Epithelial cell of prostate (primary cell): ENCODE measurements at regions not wholly inside any gene's neighbourhood (a gene's known extent, or its start where the extent isn't known, plus 50 kb on each side); places are given as distances from the start of the nearest gene placed in this dataset.
A peak's percentile ranks its signal among the peaks of the same experiment; 100 is the strongest.

ENCODE experiments used
- DNase-seq: peaks from one replicate; pipeline ENCODE4 v3.0.0-alpha.2; 2011; ENCODE audit warnings: low read depth, low spot score
- H3K27ac ChIP-seq: fragments of 450-650 bp; 2 replicates; pipeline ENCODE4 v1.5.1; 2017; ENCODE audit warnings: mild to moderate bottlenecking

DNA sequence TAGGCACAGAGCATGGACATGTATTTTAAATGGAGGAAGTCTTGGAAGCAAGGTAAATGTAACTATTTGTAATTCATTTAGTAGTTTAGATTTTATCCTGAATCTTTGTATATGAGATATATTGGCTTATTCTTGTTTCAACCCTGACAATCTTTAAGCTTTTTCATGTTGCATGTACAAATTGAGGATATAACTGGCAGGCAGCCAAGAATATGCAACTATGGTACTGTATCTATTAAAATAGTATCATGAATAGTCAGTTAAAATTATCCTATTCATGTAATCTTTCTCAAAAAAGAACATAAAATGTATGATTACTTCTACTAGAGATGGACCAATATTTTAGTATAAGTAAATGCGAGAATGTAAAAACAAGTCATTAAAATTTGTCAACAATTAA lies 1141.5 kb downstream of the PCDH18 start:
- no peak for DNase-seq
- no peak overlapping the region for H3K27ac ChIP-seq

DNA sequence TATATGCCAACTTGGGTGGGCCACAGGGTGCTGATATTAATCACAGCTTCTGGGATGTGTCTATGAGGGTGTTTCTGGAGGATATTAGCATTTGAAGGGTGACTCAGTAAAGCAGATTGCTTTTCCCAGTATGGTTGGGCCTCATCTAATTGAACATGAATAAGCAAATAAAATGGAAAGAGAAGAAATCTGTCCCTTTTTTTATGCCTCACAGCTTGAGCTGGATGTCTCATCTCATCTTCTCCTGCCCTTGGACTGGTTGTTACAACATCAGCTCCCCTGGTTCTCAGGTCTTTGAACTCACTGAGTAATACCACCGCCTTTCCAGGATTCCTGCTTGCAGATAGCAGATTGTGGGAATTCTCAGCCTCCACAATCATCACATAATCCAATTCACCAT lies 1149.2 kb downstream of the PCDH18 start:
- DNase-seq = no peak
- H3K27ac ChIP-seq = no peak overlapping the region

DNA sequence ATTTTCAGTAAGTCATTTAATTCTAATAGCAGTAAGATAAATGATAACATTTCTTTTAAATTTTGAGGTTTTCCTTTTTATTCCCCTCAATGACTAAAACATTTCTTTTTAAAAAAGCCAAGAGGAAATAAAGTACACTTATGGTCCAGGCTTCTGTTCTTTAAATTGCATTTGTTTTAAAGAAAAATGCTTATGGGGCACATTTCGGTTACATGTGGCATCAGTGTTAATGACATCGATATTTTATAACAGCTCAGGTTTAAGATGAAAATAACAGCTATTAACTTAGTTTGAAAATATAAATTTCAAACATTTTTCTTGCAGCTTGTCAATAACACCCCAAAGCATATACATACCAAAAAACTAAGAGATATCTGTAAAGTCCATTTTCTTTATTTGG lies 1161.1 kb downstream of the PCDH18 start:
- DNase-seq = no peak
- no peak overlapping the region for H3K27ac ChIP-seq

DNA sequence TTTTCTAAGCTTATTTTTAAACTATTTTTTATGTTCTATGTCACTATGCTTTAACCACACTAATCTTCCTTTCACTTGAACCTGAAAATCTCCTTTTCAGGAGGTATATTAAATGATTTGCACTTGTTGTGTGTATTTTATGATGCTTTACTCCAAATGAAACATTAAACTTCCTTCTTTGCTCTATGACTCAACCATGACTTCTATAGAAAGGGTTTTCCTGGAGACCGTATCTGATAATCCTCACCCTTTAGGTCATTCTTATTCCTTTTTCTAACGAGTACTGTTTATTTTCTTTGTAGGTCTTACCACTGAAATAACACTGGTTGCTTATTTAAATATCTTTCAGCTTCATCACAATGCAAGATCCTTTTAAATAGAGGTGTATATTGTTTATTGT lies 1163.2 kb downstream of the PCDH18 start:
- H3K27ac ChIP-seq = no peak overlapping the region
- peak; percentile 8 for DNase-seq

DNA sequence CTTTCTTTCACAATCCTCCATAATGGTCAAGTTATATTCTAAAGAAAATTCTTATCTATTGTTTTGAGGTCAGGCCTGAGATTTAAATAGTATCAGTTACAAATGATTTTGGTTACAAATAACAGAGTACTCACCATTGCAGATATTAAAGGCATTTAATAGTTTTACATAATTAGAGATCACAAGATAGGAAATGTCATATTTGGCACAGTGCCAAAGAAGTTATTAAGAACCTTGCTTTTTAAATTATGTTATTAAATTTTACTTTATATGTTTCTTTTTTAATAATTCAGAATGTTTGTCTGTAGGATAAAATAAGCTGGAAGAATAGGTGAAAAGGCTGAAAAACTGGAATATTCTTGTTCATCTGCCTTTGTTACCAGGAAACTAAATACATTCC lies 1174.7 kb downstream of the PCDH18 start:
- H3K27ac ChIP-seq = no peak overlapping the region
- DNase-seq = no peak

DNA sequence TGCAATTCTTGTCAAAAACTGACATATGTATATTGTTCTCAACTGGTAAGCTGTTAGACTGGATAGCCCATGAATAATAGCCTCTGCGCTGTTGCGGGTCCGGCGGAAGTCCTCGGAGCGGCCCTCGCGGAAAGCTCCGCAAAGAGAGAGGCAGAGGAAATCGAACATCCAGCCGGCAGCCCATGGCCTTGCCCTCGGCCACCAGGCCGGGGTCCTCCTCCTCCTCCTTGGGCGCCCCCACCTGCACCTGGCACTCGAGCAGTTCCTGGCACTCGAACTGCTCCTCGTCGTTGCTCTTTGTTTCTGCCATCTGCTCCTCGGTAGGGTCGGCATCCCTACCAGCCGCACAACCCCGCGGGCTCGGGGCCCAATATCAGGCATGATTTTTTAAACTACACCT lies 1176.3 kb downstream of the PCDH18 start:
- no peak for DNase-seq
- no peak overlapping the region for H3K27ac ChIP-seq

DNA sequence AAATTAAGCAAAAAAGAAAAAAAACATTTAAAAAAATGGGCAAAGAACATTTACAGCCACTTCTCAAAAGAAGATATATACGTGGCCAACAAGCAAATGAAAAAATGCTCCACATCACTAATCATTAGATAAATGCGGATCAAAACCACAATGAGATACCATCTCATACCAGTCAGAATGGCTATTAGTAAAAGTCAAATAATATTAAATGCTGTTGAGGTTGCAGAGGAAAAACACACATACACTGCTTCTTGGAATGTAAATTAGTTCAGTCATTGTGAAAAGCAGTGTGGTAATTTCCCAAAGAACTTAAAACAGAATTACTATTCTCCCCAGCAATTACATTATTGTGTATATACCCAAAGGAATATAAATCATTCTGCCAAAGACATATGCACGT lies 1189.0 kb downstream of the PCDH18 start:
- no peak for DNase-seq
- no peak overlapping the region for H3K27ac ChIP-seq

DNA sequence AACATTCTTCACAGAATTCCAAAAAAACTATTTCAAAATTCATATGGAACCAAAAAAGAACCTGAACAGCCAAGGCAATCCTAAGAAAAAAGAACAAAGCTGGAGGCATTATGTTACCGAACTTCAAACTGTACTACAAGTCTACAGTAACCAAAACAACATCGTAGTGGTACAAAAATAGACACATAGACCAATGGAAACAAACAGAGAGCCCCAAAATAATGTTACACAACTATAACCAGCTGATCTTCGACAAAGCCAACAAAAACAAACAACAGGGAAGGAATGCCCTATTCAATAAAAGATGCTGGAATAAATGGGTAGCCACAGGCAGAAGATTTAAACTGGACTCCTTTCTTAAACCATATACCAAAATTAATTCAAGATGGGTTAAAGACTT lies 1189.6 kb downstream of the PCDH18 start:
- H3K27ac ChIP-seq = no peak overlapping the region
- no peak for DNase-seq

DNA sequence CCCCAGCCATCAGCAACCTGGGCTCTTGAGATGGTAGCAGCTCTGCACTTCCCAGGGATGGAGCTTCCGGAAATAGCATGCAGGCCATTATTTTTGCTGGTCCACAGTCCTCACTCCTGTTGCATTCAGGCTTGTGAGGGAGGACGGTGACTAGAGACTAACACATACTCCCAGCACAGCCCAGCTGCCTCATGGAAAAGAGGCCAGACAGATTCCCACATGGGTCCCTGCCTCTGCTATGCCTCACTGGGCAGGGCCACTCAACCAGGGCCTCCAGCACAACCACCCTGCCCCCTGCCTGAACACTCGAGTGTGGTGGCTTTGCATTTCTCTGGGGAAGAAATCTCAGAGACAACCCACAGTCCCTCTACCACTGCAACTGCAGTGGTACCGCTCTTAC lies 1195.1 kb downstream of the PCDH18 start:
- no peak for DNase-seq
- H3K27ac ChIP-seq = no peak overlapping the region

DNA sequence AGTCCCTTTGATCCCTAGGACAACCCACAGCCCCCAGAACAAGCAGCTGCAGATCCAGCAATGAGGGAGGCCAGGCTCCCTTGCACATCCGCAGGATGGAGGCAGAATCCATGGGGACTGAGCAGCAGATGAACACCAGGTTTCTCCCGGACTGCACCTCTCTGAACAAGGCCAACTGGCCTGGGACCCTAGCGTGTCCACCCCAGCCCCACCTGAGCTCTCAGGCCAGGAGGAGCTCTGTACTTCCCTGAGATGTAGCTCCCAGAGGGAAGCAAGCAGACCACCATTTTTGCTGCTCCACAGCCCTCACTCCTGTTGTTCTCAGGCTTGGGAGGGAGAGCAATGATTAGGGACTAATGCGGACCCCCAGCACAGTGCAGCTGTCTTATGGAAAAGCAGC lies 1195.8 kb downstream of the PCDH18 start:
- DNase-seq = no peak
- H3K27ac ChIP-seq = no peak overlapping the region

DNA sequence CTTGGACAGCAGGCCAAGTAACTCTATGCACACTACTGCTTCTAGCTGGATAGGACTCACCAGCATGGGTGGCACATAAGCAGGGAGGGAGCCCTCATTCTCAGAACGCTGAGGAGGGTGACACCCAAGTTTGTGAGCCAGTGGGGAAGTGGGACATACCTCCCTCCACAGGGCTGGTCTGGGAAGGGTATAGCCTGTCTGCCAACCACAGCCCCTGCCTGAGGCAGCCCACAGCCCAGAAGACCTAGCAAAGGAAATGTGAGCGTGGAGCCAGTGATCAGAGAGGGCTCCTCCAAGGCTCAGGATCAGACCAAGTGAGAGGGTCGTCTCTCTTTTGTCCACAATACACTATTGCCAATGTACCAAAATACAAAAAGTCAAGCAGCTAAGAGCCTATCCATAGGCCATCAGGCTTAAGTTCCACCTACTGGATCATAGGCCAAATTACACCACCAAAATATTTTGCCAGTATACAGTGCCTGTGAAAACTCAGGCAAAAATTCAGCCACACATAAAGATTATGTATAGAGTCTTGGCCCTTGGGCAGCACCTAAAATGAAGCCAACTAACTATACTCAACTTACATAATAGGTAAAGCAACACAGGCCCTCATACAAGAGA lies 1203.1 kb downstream of the PCDH18 start:
- DNase-seq = no peak
- H3K27ac ChIP-seq = no peak overlapping the region

DNA sequence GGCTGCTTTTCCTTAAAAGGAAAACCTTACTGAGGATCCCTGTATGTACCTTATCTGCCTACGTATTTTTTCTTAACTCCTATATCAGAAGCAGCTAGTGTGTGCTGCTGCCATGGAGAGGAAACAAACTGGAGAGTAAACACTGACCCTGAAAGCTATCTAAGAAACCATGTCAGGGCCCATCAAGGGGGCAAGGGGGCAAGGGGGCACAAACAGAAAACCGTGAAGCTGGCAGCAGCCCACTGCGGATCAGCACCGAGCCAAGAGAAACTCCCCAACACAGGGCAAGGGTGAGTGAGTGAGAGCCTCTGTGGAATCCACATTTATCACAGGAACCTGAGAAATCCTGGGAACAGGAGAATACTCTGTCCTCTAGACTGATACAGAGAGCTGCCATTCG lies 1204.2 kb downstream of the PCDH18 start:
- DNase-seq = no peak
- no peak overlapping the region for H3K27ac ChIP-seq

DNA sequence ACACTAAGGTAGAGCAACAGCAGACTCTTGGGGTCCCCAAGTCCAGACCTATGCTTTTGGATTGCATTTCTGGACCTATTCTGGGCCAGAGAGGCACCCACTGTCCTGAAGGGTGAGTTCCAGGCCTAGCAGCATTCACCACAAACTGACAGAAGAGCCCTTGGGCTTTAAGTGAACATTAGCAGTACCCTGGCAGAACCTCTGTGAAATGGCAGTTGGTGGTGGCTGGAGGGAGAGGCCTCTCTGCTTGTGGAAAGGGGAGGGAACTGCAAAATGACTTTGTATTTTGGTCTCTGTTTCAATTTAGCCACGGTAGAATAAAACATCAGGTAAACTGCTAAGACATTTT lies 1211.9 kb downstream of the PCDH18 start:
- DNase-seq = no peak
- H3K27ac ChIP-seq = peak overlapping the region; percentile 81

DNA sequence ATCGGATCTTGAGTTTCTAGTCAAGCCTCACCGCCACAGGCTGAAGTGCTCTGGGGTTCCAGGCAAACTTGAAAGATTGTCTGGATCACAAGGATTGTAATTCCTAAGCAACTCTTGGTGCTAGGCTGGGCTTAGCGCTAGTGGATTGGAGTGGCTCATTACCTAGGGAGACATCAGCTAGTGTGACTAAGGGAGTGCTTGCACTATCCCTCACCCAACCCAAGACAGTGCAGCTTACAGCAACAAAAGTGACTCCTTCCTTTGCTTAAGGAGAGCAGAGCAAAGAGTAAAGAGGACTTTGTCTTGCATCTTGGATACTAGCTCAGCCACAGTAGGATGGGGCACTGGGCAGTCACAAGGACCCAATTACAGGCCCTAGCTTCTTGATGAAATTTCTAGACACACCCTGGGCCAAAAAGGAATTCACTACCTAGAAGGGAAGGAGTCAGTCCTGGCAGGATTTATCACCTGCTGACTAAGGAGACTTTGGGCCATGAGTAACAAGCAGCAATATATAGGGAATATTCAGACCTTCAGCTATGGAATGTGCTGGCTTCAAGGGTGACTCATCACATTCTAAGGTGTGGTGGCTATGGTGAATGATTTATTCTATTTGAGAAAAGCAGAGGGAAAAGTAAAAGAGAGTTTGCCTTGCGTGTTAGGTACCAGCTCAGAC lies 1212.4 kb downstream of the PCDH18 start:
- peak; percentile 82 for DNase-seq

DNA sequence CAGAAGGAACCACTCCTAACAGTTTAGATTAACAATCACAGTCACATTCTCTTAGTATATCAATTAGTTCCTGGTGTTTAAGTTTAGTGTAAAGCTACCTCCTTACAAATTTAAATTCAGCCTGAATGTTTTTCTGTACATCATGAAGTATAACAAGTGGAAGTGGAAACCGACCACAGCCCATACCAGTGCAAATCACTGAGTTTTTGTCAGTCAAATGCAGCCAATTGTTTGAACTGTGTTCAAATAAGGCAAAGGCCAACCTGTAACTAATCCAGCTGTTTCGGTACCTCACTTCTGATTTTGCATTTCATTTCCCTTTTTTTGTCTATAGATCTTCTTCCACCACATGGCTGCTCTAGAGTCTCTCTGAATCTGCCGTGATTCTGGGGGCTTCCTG lies 1215.3 kb downstream of the PCDH18 start:
- H3K27ac ChIP-seq = no peak overlapping the region
- DNase-seq = no peak

More for the DNA sequence above, 1212.4 kb downstream of the PCDH18 start:
- H3K27ac ChIP-seq = peak overlapping the region; percentile 81

DNA sequence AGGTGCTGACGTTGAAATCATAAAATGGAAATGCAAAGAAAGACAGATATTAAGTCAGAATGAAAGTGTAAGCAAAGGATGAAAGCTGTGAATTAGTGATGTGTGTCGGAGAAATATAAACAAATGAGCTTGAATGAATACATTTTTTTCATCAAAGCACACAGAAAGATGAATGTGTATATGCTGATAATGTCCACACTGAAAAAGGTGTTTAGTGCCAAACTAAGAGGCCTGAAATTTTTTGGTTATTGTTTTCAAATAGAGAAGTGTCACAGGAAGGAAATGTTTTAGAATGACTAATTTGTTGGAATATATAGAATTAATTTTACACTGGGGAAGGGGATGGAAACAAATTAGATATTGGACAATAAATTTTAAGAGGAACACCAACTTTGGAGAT lies 1217.6 kb downstream of the PCDH18 start:
- no peak for DNase-seq
- no peak overlapping the region for H3K27ac ChIP-seq

DNA sequence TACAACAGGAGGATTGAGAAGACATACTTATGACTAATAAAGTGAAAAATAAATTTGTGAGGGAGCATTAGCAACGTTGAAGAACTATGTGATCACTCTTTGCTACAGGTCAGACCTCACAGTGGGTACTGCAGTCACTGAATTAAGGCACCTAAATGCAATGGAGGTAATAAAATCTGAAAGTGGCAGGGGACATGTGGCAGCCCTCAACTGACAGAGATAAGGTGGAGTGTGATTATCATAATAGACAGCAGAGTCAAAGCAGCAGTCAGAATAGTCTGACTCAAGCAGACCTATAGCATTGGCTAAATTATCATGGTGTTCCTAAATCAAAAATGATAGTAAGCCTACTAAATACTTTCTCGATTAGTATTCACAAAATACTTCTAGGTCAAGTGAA lies 1220.5 kb downstream of the PCDH18 start:
- no peak for DNase-seq
- H3K27ac ChIP-seq = no peak overlapping the region

DNA sequence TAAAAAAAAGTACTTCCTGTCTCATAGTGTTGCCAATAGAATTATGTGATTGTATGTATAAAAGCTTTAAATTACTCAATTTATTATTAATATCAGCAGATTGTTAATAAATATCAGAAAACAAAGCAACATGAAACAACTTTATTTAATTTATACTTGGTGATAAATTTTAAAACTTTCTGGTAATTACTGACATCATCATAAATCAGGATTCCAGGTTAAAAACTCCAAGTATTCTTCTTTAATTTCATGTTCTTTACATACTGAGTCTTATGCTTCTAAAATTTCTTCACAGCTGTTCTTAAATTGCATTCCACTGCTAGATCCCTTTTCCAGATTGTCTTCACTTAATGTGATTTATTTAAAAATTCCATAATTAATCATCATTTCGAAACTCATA lies 1224.5 kb downstream of the PCDH18 start:
- DNase-seq = no peak
- H3K27ac ChIP-seq = no peak overlapping the region

DNA sequence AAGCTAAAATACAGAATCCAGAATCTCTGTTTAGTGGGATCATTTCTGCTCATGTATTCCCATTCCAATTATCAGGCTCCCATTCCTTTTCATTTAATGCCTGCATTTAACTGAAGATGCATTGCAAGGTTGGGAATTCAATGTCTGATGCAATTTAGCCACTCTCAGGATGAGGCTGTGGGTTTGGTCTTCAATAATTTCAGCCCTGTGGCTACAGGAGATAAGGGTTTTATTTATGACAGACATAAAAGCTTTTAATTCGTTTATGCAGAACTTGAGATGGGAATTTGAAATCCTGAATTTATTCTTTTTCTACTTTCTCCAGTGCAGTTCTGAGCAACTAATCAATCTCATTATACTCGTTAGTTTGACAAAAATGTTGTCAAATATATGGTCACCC lies 1225.9 kb downstream of the PCDH18 start:
- no peak overlapping the region for H3K27ac ChIP-seq
- no peak for DNase-seq

DNA sequence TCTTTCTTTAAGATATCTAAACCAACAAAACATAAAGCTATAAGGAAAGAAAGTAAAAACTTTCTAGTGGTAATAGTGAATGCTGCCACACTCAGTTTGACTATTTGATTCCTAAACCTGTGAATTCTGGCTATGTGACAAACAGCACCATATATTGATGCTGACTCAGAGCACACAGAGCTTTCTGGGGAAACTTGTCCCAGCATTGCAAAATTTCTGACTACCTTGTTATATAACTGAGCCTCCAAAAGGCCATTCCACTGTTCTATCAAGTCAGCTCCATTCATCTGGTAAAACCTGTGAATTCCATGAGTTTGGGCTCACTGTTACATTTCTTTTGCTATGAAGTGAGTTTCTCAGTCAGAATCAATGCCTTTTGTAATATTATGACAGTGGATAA lies 1229.7 kb downstream of the PCDH18 start:
- H3K27ac ChIP-seq = no peak overlapping the region
- peak; percentile 6 for DNase-seq

DNA sequence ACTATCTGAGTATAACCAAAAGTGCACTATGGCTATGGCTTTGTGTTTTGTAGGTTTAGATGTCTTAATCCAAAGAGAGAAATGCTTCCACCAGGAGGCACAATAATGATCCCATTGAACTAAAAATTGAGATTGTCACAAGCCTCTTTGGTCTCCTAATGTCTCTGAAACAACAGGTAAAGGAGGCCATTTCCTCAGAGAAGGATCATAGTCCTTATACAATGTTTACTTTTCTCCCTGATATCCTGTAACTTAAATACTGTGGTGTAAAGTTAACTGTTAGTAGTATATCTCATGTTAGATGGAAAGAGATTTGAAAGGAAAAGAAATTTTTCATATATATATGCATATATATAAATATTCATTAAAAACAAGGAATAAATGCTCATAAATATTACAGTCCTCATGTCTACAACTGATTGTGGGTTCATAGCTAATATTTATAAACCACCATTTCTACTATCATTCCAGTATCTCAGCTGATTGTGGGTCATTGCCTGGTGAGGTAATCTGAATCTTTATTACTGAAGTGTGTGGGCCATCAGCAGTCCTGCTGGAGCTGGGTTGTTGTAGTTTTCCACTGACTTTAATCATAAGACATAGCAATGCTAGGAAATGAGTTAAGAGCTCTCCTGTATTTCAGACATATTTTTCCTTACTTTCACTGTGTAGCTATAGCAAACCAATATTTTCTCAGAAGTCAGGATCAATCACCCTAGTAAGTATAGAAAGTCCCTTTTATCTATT lies 1230.4 kb downstream of the PCDH18 start:
- DNase-seq = no peak
- H3K27ac ChIP-seq = no peak overlapping the region

DNA sequence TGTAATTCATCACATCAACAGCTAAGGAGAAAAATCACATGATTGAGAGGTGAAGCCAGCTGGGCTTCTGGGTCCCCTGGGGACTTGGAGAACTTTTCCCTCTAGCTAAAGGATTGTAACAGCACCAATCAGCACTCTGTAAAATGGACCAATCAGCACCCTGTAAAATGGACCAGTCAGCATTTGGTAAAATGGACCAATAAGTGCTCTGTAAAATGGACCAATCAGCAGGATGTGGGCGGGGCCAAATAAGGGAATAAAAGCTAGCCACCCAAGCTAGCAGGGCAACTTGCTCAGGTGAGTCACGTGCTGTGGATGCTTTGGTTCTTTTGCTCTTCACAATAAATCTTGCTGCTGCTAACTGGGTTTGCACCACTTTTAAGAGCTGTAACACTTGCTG lies 1248.3 kb downstream of the PCDH18 start:
- H3K27ac ChIP-seq = no peak overlapping the region
- no peak for DNase-seq
